GM23338 (cell line): ENCODE measurements at regions not wholly inside any gene's neighbourhood (a gene's known extent, or its start where the extent isn't known, plus 50 kb on each side); places are given as distances from the start of the nearest gene placed in this dataset.

Experiments
- ATAC-seq: fragments of 200-7000 bp; cut with Tn5 transposase; 3 replicates; pipeline ENCODE4 v1.9.1; 2020
- DNase-seq: peaks from one replicate; pipeline ENCODE4 v3.0.0-alpha.2; 2015; ENCODE audit warnings: low spot score
- H2AFZ ChIP-seq: fragments of 200-600 bp; sonication (generic); 2 replicates; pipeline ENCODE4 v1.8.0; 2016; ENCODE audit warnings: antibody characterized with exemption, mild to moderate bottlenecking, moderate library complexity
- H3F3A ChIP-seq: fragments of 200-600 bp; sonication (generic); replicated peaks from 2 replicates; pipeline ENCODE4 v1.8.0; 2017; ENCODE audit warnings: antibody characterized with exemption, mixed run types, low read depth
- H3K27ac ChIP-seq: fragments of 200-600 bp; sonication (generic); 2 replicates; pipeline ENCODE4 v1.6.1; 2016; ENCODE audit warnings: low read depth
- H3K27me3 ChIP-seq: fragments of 200-600 bp; sonication (generic); 2 replicates; pipeline ENCODE4 v1.8.0; 2016; ENCODE audit warnings: mild to moderate bottlenecking, mixed run types, moderate library complexity; ENCODE audit not compliant: insufficient read depth
- H3K36me3 ChIP-seq: fragments of 200-600 bp; sonication (generic); 2 replicates; pipeline ENCODE4 v1.8.0; 2016; ENCODE audit warnings: mild to moderate bottlenecking; ENCODE audit not compliant: insufficient read depth
- H3K4me1 ChIP-seq: fragments of 200-600 bp; sonication (generic); 2 replicates; pipeline ENCODE4 v1.8.0; 2016; ENCODE audit warnings: mild to moderate bottlenecking, moderate library complexity; ENCODE audit not compliant: insufficient read depth
- H3K4me2 ChIP-seq: fragments of 200-600 bp; sonication (generic); 2 replicates; pipeline ENCODE4 v1.7.1; 2017; ENCODE audit warnings: mixed run types
- H3K4me3 ChIP-seq: fragments of 200-600 bp; sonication (generic); 2 replicates; pipeline ENCODE4 v1.6.1; 2016; ENCODE audit warnings: mixed run types
- H3K79me2 ChIP-seq: fragments of 200-600 bp; sonication (generic); replicated peaks from 2 replicates; pipeline ENCODE4 v1.8.0; 2017; ENCODE audit warnings: mild to moderate bottlenecking; ENCODE audit not compliant: insufficient read depth
- H3K9me2 ChIP-seq: fragments of 200-600 bp; sonication (generic); 2 replicates; pipeline ENCODE4 v1.8.0; 2017; ENCODE audit not compliant: insufficient read depth
- H4K20me1 ChIP-seq: fragments of 200-600 bp; sonication (generic); replicated peaks from 2 replicates; pipeline ENCODE4 v1.8.0; 2017; ENCODE audit warnings: mild to moderate bottlenecking; ENCODE audit not compliant: insufficient read depth
- H3K27ac Mint-ChIP-seq: 2 replicates; pipeline ENCODE4 v1.8.0; 2020; ENCODE audit warnings: inconsistent platforms, mild to moderate bottlenecking, moderate library complexity, mixed read lengths
- H3K27me3 Mint-ChIP-seq: 3 replicates; pipeline ENCODE4 v1.8.0; 2022; ENCODE audit warnings: low read depth, mild to moderate bottlenecking, moderate library complexity, mixed read lengths, inconsistent platforms; ENCODE audit not compliant: insufficient read depth, poor library complexity
- H3K36me3 Mint-ChIP-seq: 3 replicates; pipeline ENCODE4 v1.8.0; 2021; ENCODE audit warnings: low read depth, mild to moderate bottlenecking, inconsistent platforms, moderate library complexity, mixed read lengths
- H3K4me1 Mint-ChIP-seq: 3 replicates; pipeline ENCODE4 v1.8.0; 2020; ENCODE audit warnings: mild to moderate bottlenecking, inconsistent platforms, mixed read lengths
- H3K4me3 Mint-ChIP-seq: 3 replicates; pipeline ENCODE4 v1.8.0; 2021; ENCODE audit warnings: moderate library complexity, mild to moderate bottlenecking, inconsistent platforms, mixed read lengths
- H3K9me3 Mint-ChIP-seq: 3 replicates; pipeline ENCODE4 v1.8.0; 2020; ENCODE audit warnings: moderate library complexity, mild to moderate bottlenecking, inconsistent platforms, mixed read lengths
- ZNF114 ChIP-seq: fragments of 250-450 bp; sonication (Bioruptor Pico); IDR thresholded peaks from 2 replicates; pipeline ENCODE4 v1.5.0; 2020; ENCODE audit warnings: mild to moderate bottlenecking, moderate library complexity
- TF ChIP-seq, protein P1 (sequence below): fragments of 250-450 bp; sonication (Bioruptor Pico); IDR thresholded peaks from 2 replicates; pipeline ENCODE4 v1.5.0; 2020; ENCODE audit warnings: mild to moderate bottlenecking, moderate library complexity
- TF ChIP-seq, protein P2 (sequence below), 2 experiments: fragments of 200-600 bp in 1 of 2; sonication (generic) in 1 of 2; conservative IDR thresholded peaks; 2 replicates each; pipeline versions ENCODE4 v1.5.1 to v1.6.1; 2016 to 2017; ENCODE audit warnings: antibody characterized with exemption in 2 of 2, low read depth in 2 of 2, mild to moderate bottlenecking in 2 of 2, moderate library complexity in 1 of 2

DNA sequence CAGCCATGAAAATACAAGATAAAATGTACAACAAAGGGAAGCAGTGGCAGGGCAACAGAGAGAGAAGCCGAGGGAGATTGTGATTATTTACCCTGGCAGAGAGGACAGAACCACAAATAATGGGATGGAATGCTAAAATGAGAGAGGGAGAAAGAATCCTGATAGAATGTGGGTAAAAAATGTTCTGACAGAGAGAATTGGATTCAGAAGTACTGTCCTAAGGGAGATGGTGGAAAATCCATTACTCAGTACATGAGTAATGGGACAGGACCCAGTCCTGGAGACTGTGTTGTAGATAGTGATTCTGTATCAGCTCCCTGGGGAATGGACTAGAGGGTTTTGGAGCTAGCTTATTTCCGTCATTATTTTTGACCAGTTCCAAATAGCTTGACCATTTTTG is 831.5 kb downstream of the MAT2B start (continued):
- TF ChIP-seq, protein P1, sequence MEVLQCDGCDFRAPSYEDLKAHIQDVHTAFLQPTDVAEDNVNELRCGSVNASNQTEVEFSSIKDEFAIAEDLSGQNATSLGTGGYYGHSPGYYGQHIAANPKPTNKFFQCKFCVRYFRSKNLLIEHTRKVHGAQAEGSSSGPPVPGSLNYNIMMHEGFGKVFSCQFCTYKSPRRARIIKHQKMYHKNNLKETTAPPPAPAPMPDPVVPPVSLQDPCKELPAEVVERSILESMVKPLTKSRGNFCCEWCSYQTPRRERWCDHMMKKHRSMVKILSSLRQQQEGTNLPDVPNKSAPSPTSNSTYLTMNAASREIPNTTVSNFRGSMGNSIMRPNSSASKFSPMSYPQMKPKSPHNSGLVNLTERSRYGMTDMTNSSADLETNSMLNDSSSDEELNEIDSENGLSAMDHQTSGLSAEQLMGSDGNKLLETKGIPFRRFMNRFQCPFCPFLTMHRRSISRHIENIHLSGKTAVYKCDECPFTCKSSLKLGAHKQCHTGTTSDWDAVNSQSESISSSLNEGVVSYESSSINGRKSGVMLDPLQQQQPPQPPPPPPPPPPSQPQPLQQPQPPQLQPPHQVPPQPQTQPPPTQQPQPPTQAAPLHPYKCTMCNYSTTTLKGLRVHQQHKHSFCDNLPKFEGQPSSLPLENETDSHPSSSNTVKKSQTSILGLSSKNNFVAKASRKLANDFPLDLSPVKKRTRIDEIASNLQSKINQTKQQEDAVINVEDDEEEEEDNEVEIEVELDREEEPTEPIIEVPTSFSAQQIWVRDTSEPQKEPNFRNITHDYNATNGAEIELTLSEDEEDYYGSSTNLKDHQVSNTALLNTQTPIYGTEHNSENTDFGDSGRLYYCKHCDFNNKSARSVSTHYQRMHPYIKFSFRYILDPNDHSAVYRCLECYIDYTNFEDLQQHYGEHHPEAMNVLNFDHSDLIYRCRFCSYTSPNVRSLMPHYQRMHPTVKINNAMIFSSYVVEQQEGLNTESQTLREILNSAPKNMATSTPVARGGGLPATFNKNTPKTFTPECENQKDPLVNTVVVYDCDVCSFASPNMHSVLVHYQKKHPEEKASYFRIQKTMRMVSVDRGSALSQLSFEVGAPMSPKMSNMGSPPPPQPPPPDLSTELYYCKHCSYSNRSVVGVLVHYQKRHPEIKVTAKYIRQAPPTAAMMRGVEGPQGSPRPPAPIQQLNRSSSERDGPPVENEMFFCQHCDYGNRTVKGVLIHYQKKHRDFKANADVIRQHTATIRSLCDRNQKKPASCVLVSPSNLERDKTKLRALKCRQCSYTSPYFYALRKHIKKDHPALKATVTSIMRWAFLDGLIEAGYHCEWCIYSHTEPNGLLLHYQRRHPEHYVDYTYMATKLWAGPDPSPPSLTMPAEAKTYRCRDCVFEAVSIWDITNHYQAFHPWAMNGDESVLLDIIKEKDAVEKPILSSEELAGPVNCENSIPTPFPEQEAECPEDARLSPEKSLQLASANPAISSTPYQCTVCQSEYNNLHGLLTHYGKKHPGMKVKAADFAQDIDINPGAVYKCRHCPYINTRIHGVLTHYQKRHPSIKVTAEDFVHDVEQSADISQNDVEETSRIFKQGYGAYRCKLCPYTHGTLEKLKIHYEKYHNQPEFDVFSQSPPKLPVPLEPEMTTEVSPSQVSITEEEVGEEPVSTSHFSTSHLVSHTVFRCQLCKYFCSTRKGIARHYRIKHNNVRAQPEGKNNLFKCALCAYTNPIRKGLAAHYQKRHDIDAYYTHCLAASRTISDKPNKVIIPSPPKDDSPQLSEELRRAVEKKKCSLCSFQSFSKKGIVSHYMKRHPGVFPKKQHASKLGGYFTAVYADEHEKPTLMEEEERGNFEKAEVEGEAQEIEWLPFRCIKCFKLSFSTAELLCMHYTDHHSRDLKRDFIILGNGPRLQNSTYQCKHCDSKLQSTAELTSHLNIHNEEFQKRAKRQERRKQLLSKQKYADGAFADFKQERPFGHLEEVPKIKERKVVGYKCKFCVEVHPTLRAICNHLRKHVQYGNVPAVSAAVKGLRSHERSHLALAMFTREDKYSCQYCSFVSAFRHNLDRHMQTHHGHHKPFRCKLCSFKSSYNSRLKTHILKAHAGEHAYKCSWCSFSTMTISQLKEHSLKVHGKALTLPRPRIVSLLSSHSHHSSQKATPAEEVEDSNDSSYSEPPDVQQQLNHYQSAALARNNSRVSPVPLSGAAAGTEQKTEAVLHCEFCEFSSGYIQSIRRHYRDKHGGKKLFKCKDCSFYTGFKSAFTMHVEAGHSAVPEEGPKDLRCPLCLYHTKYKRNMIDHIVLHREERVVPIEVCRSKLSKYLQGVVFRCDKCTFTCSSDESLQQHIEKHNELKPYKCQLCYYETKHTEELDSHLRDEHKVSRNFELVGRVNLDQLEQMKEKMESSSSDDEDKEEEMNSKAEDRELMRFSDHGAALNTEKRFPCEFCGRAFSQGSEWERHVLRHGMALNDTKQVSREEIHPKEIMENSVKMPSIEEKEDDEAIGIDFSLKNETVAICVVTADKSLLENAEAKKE, result no peak

DNA sequence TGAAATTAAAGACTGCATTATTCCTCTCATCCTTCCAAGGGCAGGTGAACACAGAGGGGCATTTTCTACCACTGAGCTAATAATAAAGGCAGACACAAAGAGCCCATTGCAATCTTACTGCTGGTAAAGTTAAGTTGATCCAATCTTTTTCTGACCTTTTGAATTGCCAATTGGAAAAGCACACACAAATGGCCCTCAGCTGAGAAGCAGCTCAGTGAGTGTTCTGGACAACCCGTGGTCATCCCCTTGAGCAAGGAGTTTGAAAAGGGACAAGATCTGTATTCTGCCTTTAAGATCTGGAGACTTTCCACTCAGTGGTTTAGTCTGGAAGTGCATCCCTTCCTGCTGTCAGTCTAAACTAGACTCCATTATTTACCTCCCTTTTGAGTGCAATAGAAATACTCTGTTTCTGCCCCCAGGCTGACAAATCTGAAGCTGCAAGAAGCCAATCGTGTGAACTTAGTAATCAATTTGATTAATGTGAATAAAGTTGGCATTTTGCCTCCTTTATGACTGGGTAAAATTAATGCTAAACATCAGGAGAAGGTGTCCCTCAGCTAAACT is 835.7 kb downstream of the MAT2B start:
- H3K4me3 ChIP-seq, result no peak overlapping the region
- no peak overlapping the region for H2AFZ ChIP-seq
- no peaks in the 10 kb centered on the region for H3K36me3 ChIP-seq
- no peaks in the 10 kb centered on the region for H3K36me3 Mint-ChIP-seq
- H3K4me1 ChIP-seq, result no peaks in the 10 kb centered on the region
- H3K4me3 Mint-ChIP-seq, result no peak overlapping the region
- H3K9me3 Mint-ChIP-seq, result no peaks in the 10 kb centered on the region
- no peaks in the 10 kb centered on the region for H4K20me1 ChIP-seq
- H3K27ac ChIP-seq, result no peak overlapping the region
- H3F3A ChIP-seq, result no peaks in the 10 kb centered on the region
- H3K27me3 Mint-ChIP-seq, result peaks cover 2% of the 10 kb centered on the region
- H3K27me3 ChIP-seq, result no peaks in the 10 kb centered on the region
- no peak overlapping the region for H3K4me2 ChIP-seq
- TF ChIP-seq ZNF114, result no peak
- TF ChIP-seq, protein P2, sequence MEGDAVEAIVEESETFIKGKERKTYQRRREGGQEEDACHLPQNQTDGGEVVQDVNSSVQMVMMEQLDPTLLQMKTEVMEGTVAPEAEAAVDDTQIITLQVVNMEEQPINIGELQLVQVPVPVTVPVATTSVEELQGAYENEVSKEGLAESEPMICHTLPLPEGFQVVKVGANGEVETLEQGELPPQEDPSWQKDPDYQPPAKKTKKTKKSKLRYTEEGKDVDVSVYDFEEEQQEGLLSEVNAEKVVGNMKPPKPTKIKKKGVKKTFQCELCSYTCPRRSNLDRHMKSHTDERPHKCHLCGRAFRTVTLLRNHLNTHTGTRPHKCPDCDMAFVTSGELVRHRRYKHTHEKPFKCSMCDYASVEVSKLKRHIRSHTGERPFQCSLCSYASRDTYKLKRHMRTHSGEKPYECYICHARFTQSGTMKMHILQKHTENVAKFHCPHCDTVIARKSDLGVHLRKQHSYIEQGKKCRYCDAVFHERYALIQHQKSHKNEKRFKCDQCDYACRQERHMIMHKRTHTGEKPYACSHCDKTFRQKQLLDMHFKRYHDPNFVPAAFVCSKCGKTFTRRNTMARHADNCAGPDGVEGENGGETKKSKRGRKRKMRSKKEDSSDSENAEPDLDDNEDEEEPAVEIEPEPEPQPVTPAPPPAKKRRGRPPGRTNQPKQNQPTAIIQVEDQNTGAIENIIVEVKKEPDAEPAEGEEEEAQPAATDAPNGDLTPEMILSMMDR (conservative IDR thresholded peaks at IDR 0.05; ENCODE audit: low read depth in 2 of 2), result peak in 1 of 2 experiments; percentile 21; a peak in 1 of 4 replicates
- DNase-seq (peak; percentile 20), ATAC-seq (no peak)
- H3K4me1 Mint-ChIP-seq, result no peaks in the 10 kb centered on the region
- H3K79me2 ChIP-seq, result no peaks in the 10 kb centered on the region
- no peaks in the 10 kb centered on the region for H3K9me2 ChIP-seq
- H3K27ac Mint-ChIP-seq, result no peak overlapping the region
